Heart right ventricle (tissue), 16 donors: ENCODE measurements at regions not wholly inside any gene's neighbourhood (a gene's known extent, or its start where the extent isn't known, plus 50 kb on each side); places are given as distances from the start of the nearest gene placed in this dataset.

Source experiments
- ATAC-seq, 8 donors: fragments of 200-7000 bp; cut with Tn5 transposase; one replicate each; pipeline ENCODE4 v1.9.1; 2020; ENCODE audit warnings: mild to moderate bottlenecking in 8 of 8, moderate library complexity in 8 of 8, moderate number of reproducible peaks in 1 of 8
- DNase-seq, 2 donors: peaks; one replicate each; pipeline ENCODE4 v3.0.0-alpha.2; 2020
- H3K27ac ChIP-seq, 10 donors: fragments of 200-600 bp; sonication (generic) in 2 of 10; one replicate each; pipeline versions ENCODE4 v1.5.0 to v1.8.0; 2020 to 2022; ENCODE audit warnings: mild to moderate bottlenecking in 3 of 10
- H3K27me3 ChIP-seq, 7 donors: fragments of 200-600 bp; one replicate each; pipeline ENCODE4 v1.8.0; 2021 to 2022; ENCODE audit warnings: mild to moderate bottlenecking in 2 of 7
- H3K36me3 ChIP-seq, 9 donors: fragments of 200-600 bp; sonication (generic) in 1 of 9; one replicate each; pipeline versions ENCODE4 v1.5.0 to v1.8.0; 2020 to 2022; ENCODE audit warnings: mild to moderate bottlenecking in 2 of 9
- H3K4me1 ChIP-seq, 9 donors: fragments of 200-600 bp; sonication (generic) in 1 of 9; one replicate each; pipeline versions ENCODE4 v1.5.0 to v1.8.0; 2020 to 2022; ENCODE audit warnings: mild to moderate bottlenecking in 4 of 9
- H3K4me3 ChIP-seq, 10 donors: fragments of 200-600 bp; sonication (generic) in 2 of 10; one replicate each; pipeline versions ENCODE4 v1.5.0 to v1.8.0; 2020 to 2022; ENCODE audit warnings: mild to moderate bottlenecking in 7 of 10, moderate library complexity in 2 of 10
- H3K9me3 ChIP-seq, 11 donors: fragments of 200-600 bp in 10 of 11; sonication (generic) in 2 of 11; one replicate each; pipeline versions ENCODE4 v1.5.0 to v1.8.0; 2013 to 2022; ENCODE audit warnings: mild to moderate bottlenecking in 2 of 11, control low read depth in 1 of 11, moderate library complexity in 1 of 11
- CTCF ChIP-seq, 9 donors: fragments of 200-600 bp; sonication (generic) in 2 of 9; IDR thresholded peaks; one replicate each; pipeline versions ENCODE4 v1.5.0 to v1.8.0; 2021 to 2022; ENCODE audit warnings: antibody characterized with exemption in 9 of 9, mild to moderate bottlenecking in 5 of 9, moderate library complexity in 1 of 9
- WGBS, 2 donors: extraction: QIAGEN DNeasy Blood & Tissue Kit; methylation state at CpG; one replicate each; pipeline ENCODE4 v1.1.7; 2013; ENCODE audit warnings: inconsistent platforms in 1 of 2; 5-methylcytosine and 5-hydroxymethylcytosine counted together
- intact Hi-C, 10 donors: fragments of 100-400 bp; cut with DNase I; formaldehyde crosslinking; loops; one replicate each; pipeline versions ENCODE4 v1.11.1 to v1.14.2; 2022
- donor health status: Arrhythmogenic right ventricular cardiomyopathy.
- donor health status: ischemic (EF 13 %, LVEDD 7.1; RV severe dilation, severe dysfunction).
- donor health status: healthy with polysubstance abuse.
- donor health status: DM: no; HTN: yes; CAD: no.
- donor health status: DM: no; HTN: no; CAD: no.
- donor health status: ischemic (EF 25% LVEDD 6.9; RV normal size, moderate dysfunction).
- donor health status: ischemic (EF 25% LVEDD 5.7; RV mildly dilated, moderate dysfunction).
- donor health status: healthy.
- donor health status: DM: yes; HTN: yes; CAD: no.
- donor health status: Ischemic cardiomyopathy.
- donor health status: ischemic (EF 35%, LVEDD 5.7; RV mildly dilated, moderate dysfunction).
- donor health status: nonischemic (EF 11% LVEDD 7.7; RV severe dilation, severe dysfunction).
- donor health status: DM: yes; HTN: yes; CAD: no.
- donor health status: PGD.
- donor health status: ischemic (EF 29% LVEDD 5.4; RV normal size, mild dysfunction).
- donor health status: nonischemic (EF 23%, LVEDD 6.1; RV moderate dilation, normal function).

DNA sequence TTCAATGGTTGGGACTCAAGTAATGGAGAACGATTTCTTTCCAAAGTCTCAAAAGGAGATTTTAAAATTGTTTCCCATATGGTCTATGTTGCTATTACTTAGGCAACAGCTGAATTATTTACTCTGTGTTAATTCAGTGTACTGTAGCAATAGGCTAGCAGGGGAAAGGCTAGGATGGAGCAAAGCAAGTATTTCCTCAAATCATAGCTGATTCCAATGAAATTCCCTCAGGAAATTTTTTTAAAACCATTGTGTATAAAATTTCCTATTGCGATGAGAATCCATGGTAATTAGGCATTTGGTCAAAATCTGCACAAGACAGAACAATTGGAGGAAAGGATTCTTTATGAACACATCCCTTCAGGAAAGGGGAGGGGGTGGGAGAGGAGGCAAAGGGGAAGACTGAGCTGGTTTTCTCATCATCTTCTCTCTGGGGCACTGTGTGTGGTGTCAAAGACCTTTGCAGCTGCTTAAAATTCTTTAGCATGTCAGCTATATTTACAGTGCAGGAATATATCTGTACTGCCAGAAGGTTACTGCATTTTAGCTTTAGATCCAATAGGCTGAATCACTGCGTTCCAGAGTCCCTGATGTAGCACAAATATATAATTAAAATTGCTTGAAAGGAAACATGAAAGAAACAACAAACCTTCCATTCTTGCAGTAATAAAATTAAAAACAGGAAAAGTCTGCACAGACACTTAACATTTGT is 95.3 kb downstream of the ZNF608 start:
- Histone ChIP-seq H3K36me3 (peaks cover 0 to 20% (median 0%) of the 10 kb centered on the region in 9 donors), H3K9me3 (no peaks in the 10 kb centered on the region), H3K4me3 (peak overlapping the region in 9 of 10 donors; percentile 39 to 65 (median 59)), H3K4me1 (peaks cover under 1 to 78% (median 61%) of the 10 kb centered on the region in 9 donors), H3K27me3 (peaks cover 0 to 84% (median 0%) of the 10 kb centered on the region in 7 donors), H3K27ac (peak overlapping the region in 9 of 10 donors; percentile 65 to 96 (median 83))
- intact Hi-C loops, result loop anchor here in 8 of 10 donors (2.0 to 10.0 kb wide), 10 partner anchors 94 to 894 kb away; partner anchors contain the start of gene ZNF608 (in 7 of the 8)
- ATAC-seq (peak; percentile 19 to 75 (median 56)), DNase-seq (peak in 1 of 2 donors; percentile 67)
- TF ChIP-seq CTCF (IDR thresholded peaks at IDR 0.05), result no peak
- 15 to 20% methylated on average over 3 of the region's 3 CpGs for WGBS, 2 donors

DNA sequence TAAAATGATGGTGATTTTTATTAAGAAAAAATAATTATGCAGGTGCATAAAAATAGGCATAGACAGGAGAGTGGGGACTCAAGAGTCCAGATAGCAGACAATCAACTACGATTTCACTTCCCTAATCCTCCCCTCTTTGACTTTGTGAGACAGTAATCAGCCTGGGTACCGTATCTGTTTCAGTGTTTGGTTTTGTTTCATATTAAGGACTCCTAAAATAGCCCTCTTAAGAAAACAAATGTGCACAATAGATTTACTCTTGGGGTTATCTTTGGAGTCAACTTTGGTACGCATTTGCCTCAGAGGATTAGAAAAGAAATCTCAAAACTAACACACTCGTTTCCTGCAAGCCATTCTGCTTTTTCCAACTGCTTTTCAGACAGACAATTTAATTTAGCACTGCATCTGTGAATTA is 96.3 kb downstream of the ZNF608 start:
- DNase-seq, result no peak
- Histone ChIP-seq H3K9me3 (no peaks in the 10 kb centered on the region), H3K4me3 (peak overlapping the region in 8 of 10 donors; percentile 8 to 65 (median 24)), H3K27me3 (peaks cover 0 to 84% (median 0%) of the 10 kb centered on the region in 7 donors), H3K4me1 (peaks cover 0 to 68% (median 53%) of the 10 kb centered on the region in 9 donors), H3K36me3 (peaks cover 0 to 20% (median 0%) of the 10 kb centered on the region in 9 donors), H3K27ac (peak overlapping the region in 9 of 10 donors; percentile 29 to 96 (median 83))
- intact Hi-C loops, result loop anchor here in 8 of 10 donors (2.0 to 10.0 kb wide), 10 partner anchors 95 to 893 kb away; partner anchors contain the start of gene ZNF608 (in 7 of the 8)
- WGBS, 2 donors, result 2 to 6% methylated on average over 4 of the region's 4 CpGs
- no peak for TF ChIP-seq CTCF (IDR thresholded peaks at IDR 0.05)
- peak in 7 of 8 donors; percentile 12 to 75 (median 38) for ATAC-seq

DNA sequence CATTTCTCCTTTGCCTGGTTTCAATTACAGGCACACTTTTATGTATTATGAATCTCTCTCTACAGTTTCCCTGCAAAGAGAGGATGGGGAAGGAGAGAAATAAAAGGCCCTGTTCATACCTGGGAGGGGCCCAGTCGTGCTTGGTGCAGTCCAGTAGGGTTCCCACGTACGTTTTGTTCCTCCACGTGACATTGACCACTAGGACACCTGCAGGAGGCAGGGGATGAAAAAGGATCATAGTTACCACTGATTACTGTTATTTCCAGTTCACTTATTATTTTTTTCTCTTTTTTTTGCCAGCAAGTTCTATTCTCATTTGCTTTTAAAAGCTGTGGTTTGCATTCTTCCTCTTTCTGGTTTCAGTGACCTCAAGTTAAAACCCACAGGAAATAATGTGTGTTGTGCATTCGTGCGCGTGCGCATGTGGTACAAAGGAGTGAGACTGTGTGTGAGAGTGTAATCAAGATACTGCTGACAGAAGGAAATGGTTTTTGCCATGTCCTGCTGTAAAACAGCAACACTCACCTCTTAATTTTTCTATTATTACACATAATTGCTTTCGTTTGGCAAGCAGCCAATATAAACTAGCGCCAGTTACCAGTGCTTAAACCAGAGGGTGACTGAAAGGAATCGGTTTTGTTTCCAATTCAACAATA is 96.8 kb downstream of the ZNF608 start:
- Histone ChIP-seq H3K9me3 (no peaks in the 10 kb centered on the region), H3K27ac (peak overlapping the region in 9 of 10 donors; percentile 29 to 96 (median 83)), H3K36me3 (peaks cover 0 to 24% (median 0%) of the 10 kb centered on the region in 9 donors), H3K4me3 (peak overlapping the region in 8 of 10 donors; percentile 8 to 65 (median 24)), H3K27me3 (peaks cover 0 to 80% (median 0%) of the 10 kb centered on the region in 7 donors), H3K4me1 (peaks cover 0 to 63% (median 47%) of the 10 kb centered on the region in 9 donors)
- DNase-seq (peak; percentile 70 to 79), ATAC-seq (peak; percentile 35 to 66 (median 53))
- 11 to 13% methylated on average over 11 of the region's 11 CpGs for WGBS, 2 donors
- intact Hi-C loops, result loop anchor here in 8 of 10 donors (2.0 to 10.0 kb wide), 11 partner anchors 95 to 892 kb away; partner anchors contain the start of gene ZNF608 (in 7 of the 8)
- peak in 1 of 9 donors; percentile 16 for TF ChIP-seq CTCF (IDR thresholded peaks at IDR 0.05)

- DNase-seq, result no peak
- Histone ChIP-seq H3K27ac (peak overlapping the region in 9 of 10 donors; percentile 5 to 87 (median 70)), H3K9me3 (no peaks in the 10 kb centered on the region), H3K4me3 (peak overlapping the region in 2 of 10 donors; percentile 59 to 63), H3K4me1 (peaks cover 0 to 57% (median 43%) of the 10 kb centered on the region in 9 donors), H3K27me3 (peaks cover 0 to 78% (median 0%) of the 10 kb centered on the region in 7 donors), H3K36me3 (peaks cover 0 to 28% (median 4%) of the 10 kb centered on the region in 9 donors)
- intact Hi-C loops, result loop anchor here in 1 of 10 donors (5.0 kb wide), 1 partner anchor 107 kb away; no protein-coding TSS in a partner anchor
- no peak for TF ChIP-seq CTCF (IDR thresholded peaks at IDR 0.05)
- ATAC-seq, result no peak
- 71 to 81% methylated on average over 9 of the region's 9 CpGs for WGBS, 2 donors
Observed at GRCh38 chr5:124648902-124649467, 97.5 kb downstream of the ZNF608 start.
